IMR-90 (cell line): ENCODE measurements at regions not wholly inside any gene's neighbourhood (a gene's known extent, or its start where the extent isn't known, plus 50 kb on each side); places are given as distances from the start of the nearest gene placed in this dataset.

ENCODE experiments used
- ATAC-seq: fragments of 200-7000 bp; cut with Tn5 transposase; 2 replicates; pipeline ENCODE4 v1.9.1; 2020; ENCODE audit warnings: low read depth, mild to moderate bottlenecking, moderate library complexity
- BruUV-seq: library from RNA; stranded (reverse); fragments of 400-500 nt; replicated peaks from 2 replicates; lab custom pipeline; 2021; lab: Mats Ljungman, UMichigan
- CTCF ChIA-PET: fragments of 300-600 bp; formaldehyde crosslinking; extraction: SDS; loops from one replicate; lab custom pipeline; 2021; ENCODE audit warnings: antibody characterized with exemption; lab: Yijun Ruan, JAX
- POLR2A ChIA-PET: fragments of 300-600 bp; sonication (Branson Sonifier 250); formaldehyde crosslinking; loops from one replicate; lab custom pipeline; 2022; ENCODE audit warnings: antibody characterized with exemption; ENCODE audit not compliant: unreplicated experiment; lab: Charles Lee
- DNase-seq: peaks from one replicate; pipeline ENCODE4 v3.0.0; 2013
- H2AFZ ChIP-seq: replicated peaks from 2 replicates; pipeline ENCODE3; 2013; ENCODE audit warnings: low read length, mild to moderate bottlenecking; ENCODE audit not compliant: poor library complexity
- H2AK5ac ChIP-seq: 2 replicates; pipeline ENCODE4 v1.6.1; 2013; ENCODE audit warnings: low read depth, low read length, inconsistent platforms
- H2AK9ac ChIP-seq: replicated peaks from 2 replicates; pipeline ENCODE3; 2013; ENCODE audit warnings: mild to moderate bottlenecking, low read depth, low read length, moderate library complexity; ENCODE audit not compliant: poor library complexity
- H2BK120ac ChIP-seq: 2 replicates; pipeline ENCODE4 v1.6.1; 2013; ENCODE audit warnings: low read depth, low read length, inconsistent platforms
- H2BK15ac ChIP-seq: 3 replicates; pipeline ENCODE4 v1.6.1; 2013; ENCODE audit warnings: low read depth, low read length, inconsistent platforms
- H2BK20ac ChIP-seq: 2 replicates; pipeline ENCODE4 v1.6.1; 2013; ENCODE audit warnings: low read depth, mild to moderate bottlenecking, inconsistent platforms, low read length, moderate library complexity
- H2BK5ac ChIP-seq: 2 replicates; pipeline ENCODE4 v1.6.1; 2013; ENCODE audit warnings: mild to moderate bottlenecking, low read depth, low read length, inconsistent platforms; ENCODE audit not compliant: poor library complexity, severe bottlenecking
- H3K14ac ChIP-seq: replicated peaks from 2 replicates; pipeline ENCODE4 v1.6.1; 2013; ENCODE audit warnings: low read depth, low read length, inconsistent platforms
- H3K18ac ChIP-seq: 2 replicates; pipeline ENCODE4 v1.6.1; 2013; ENCODE audit warnings: low read depth, low read length, control low read depth
- H3K23ac ChIP-seq: 2 replicates; pipeline ENCODE4 v1.6.1; 2013; ENCODE audit warnings: low read depth, low read length, inconsistent platforms
- H3K27ac ChIP-seq: 2 replicates; pipeline ENCODE4 v1.5.1; 2013; ENCODE audit warnings: mild to moderate bottlenecking, control low read depth, low read length; ENCODE audit not compliant: insufficient read depth
- H3K27me3 ChIP-seq: 2 replicates; pipeline ENCODE4 v1.6.1; 2013; ENCODE audit warnings: low read length; ENCODE audit not compliant: control insufficient read depth, insufficient read depth
- H3K36me3 ChIP-seq: 2 replicates; pipeline ENCODE4 v1.6.1; 2013; ENCODE audit warnings: low read length, mixed read lengths; ENCODE audit not compliant: control insufficient read depth, insufficient read depth
- H3K4ac ChIP-seq: 2 replicates; pipeline ENCODE4 v1.6.1; 2013; ENCODE audit warnings: low read depth, low read length, inconsistent platforms
- H3K4me1 ChIP-seq: 2 replicates; pipeline ENCODE4 v1.6.1; 2013; ENCODE audit warnings: low read length, mixed read lengths; ENCODE audit not compliant: control insufficient read depth, insufficient read depth
- H3K4me2 ChIP-seq: 2 replicates; pipeline ENCODE4 v1.6.1; 2013; ENCODE audit warnings: low read depth, mild to moderate bottlenecking, control low read depth, low read length, moderate library complexity
- H3K4me3 ChIP-seq: 2 replicates; pipeline ENCODE4 v1.5.1; 2013; ENCODE audit warnings: low read depth, mild to moderate bottlenecking, control low read depth, low read length, moderate library complexity; ENCODE audit not compliant: insufficient read depth
- H3K56ac ChIP-seq: 2 replicates; pipeline ENCODE4 v1.6.1; 2013; ENCODE audit warnings: low read length, inconsistent platforms; ENCODE audit not compliant: insufficient read depth; ENCODE audit errors: extremely low read depth
- H3K79me1 ChIP-seq, 2 experiments: 2 replicates each; pipeline ENCODE4 v1.6.1; 2013; ENCODE audit warnings: low read length in 2 of 2, inconsistent platforms in 1 of 2, low read depth in 1 of 2
- H3K9ac ChIP-seq: 2 replicates; pipeline ENCODE4 v1.6.1; 2013; ENCODE audit warnings: low read depth, low read length, control low read depth
- H3K9me1 ChIP-seq: 2 replicates; pipeline ENCODE4 v1.6.1; 2013; ENCODE audit warnings: low read length, inconsistent platforms; ENCODE audit not compliant: insufficient read depth
- H3K9me3 ChIP-seq: 2 replicates; pipeline ENCODE4 v1.6.1; 2013; ENCODE audit warnings: low read length; ENCODE audit not compliant: control insufficient read depth, insufficient read depth
- H4K20me1 ChIP-seq: 2 replicates; pipeline ENCODE4 v1.6.1; 2013; ENCODE audit warnings: low read length, inconsistent platforms; ENCODE audit not compliant: insufficient read depth
- H4K5ac ChIP-seq: 2 replicates; pipeline ENCODE4 v1.6.1; 2013; ENCODE audit warnings: mild to moderate bottlenecking, low read depth, low read length, control low read depth
- H4K8ac ChIP-seq, 2 experiments: 2 replicates each; pipeline ENCODE4 v1.6.1; 2013; ENCODE audit warnings: low read depth in 2 of 2, low read length in 2 of 2, control low read depth in 1 of 2, inconsistent platforms in 1 of 2
- H4K91ac ChIP-seq: 2 replicates; pipeline ENCODE4 v1.6.1; 2013; ENCODE audit warnings: low read depth, low read length, inconsistent platforms; ENCODE audit not compliant: insufficient read depth
- BHLHE40 ChIP-seq: fragments of 150-350 bp; IDR thresholded peaks from 2 replicates; pipeline ENCODE4 v1.6.1; 2016; ENCODE audit warnings: mild to moderate bottlenecking, low read depth, low read length
- CEBPB ChIP-seq: IDR thresholded peaks from 2 replicates; pipeline ENCODE4 v1.6.1; 2012; ENCODE audit warnings: low read depth, low read length, improper control_type of control experiment
- CHD1 ChIP-seq: IDR thresholded peaks from 2 replicates; pipeline ENCODE4 v1.6.1; 2012; ENCODE audit warnings: low read depth, low read length, improper control_type of control experiment
- ELK1 ChIP-seq: fragments of 150-350 bp; IDR thresholded peaks from 2 replicates; pipeline ENCODE4 v1.6.1; 2016; ENCODE audit warnings: low read depth, mild to moderate bottlenecking, low read length, moderate library complexity, borderline replicate concordance
- FOS ChIP-seq: fragments of 150-350 bp; IDR thresholded peaks from 2 replicates; pipeline ENCODE4 v1.6.1; 2016; ENCODE audit warnings: low read depth, low read length
- MAFK ChIP-seq: IDR thresholded peaks from 2 replicates; pipeline ENCODE4 v1.6.1; 2012; ENCODE audit warnings: low read depth, low read length, improper control_type of control experiment
- MAZ ChIP-seq: IDR thresholded peaks from 2 replicates; pipeline ENCODE4 v1.6.1; 2012; ENCODE audit warnings: low read depth, mild to moderate bottlenecking, low read length, improper control_type of control experiment, moderate library complexity, borderline replicate concordance
- MXI1 ChIP-seq: IDR thresholded peaks from 2 replicates; pipeline ENCODE4 v1.6.1; 2012; ENCODE audit warnings: low read depth, mild to moderate bottlenecking, low read length, moderate library complexity, borderline replicate concordance
- NFE2L2 ChIP-seq: fragments of 150-350 bp; IDR thresholded peaks from 2 replicates; pipeline ENCODE4 v1.6.1; 2016; ENCODE audit warnings: low read depth, mild to moderate bottlenecking, low read length
- POLR2A ChIP-seq: IDR thresholded peaks from 2 replicates; pipeline ENCODE4 v1.6.1; 2012; ENCODE audit warnings: mild to moderate bottlenecking, low read depth, low read length
- RAD21 ChIP-seq: IDR thresholded peaks from 2 replicates; pipeline ENCODE4 v1.6.1; 2012; ENCODE audit warnings: low read length, improper control_type of control experiment
- RCOR1 ChIP-seq: IDR thresholded peaks from 2 replicates; pipeline ENCODE4 v1.6.1; 2012; ENCODE audit warnings: mild to moderate bottlenecking, low read length, improper control_type of control experiment; ENCODE audit not compliant: insufficient replicate concordance
- RFX5 ChIP-seq: IDR thresholded peaks from 2 replicates; pipeline ENCODE4 v1.8.0; 2012; ENCODE audit warnings: low read depth, mild to moderate bottlenecking, low read length, moderate library complexity
- SMC3 ChIP-seq: fragments of 150-350 bp; IDR thresholded peaks from 2 replicates; pipeline ENCODE4 v1.6.1; 2016; ENCODE audit warnings: low read depth, mild to moderate bottlenecking, antibody characterized with exemption, low read length, moderate library complexity
- WGBS, 2 experiments: methylation state at CpG; one replicate each; pipeline versions ENCODE4 v1.1.5 to v1.1.7; 2013; ENCODE audit warnings: missing lambda C conversion rate in 2 of 2; ENCODE audit not compliant: insufficient read length in 1 of 2; ENCODE audit errors: extremely low coverage in 2 of 2; 5-methylcytosine and 5-hydroxymethylcytosine counted together
- dilution Hi-C: fragments of 300-500 bp; cut with HindIII; formaldehyde crosslinking; loops from one replicate; pipeline ENCODE4 v1.14.3; 2018; ENCODE audit warnings: low sequenced_read_pairs; ENCODE audit not compliant: unreplicated experiment
- in situ Hi-C: fragments of 300-500 bp; cut with MboI; formaldehyde crosslinking; loops from 3 replicates; pipeline ENCODE4 v1.14.3; 2019; ENCODE audit warnings: low sequenced_read_pairs, inconsistent platforms, mixed read lengths
- intact Hi-C: fragments of 100-400 bp; cut with micrococcal nuclease; formaldehyde crosslinking; loops from 2 replicates; pipeline ENCODE4 v1.10.0; 2022
- TF ChIP-seq, protein P1 (sequence below): fragments of 150-350 bp; IDR thresholded peaks from 2 replicates; pipeline ENCODE4 v1.6.1; 2017; ENCODE audit warnings: mild to moderate bottlenecking, antibody characterized with exemption, low read length, low read depth
- TF ChIP-seq, protein P2 (sequence below): conservative IDR thresholded peaks from 2 replicates; pipeline ENCODE4 v1.5.1; 2012; ENCODE audit warnings: mild to moderate bottlenecking, low read depth, low read length, improper control_type of control experiment

DNA sequence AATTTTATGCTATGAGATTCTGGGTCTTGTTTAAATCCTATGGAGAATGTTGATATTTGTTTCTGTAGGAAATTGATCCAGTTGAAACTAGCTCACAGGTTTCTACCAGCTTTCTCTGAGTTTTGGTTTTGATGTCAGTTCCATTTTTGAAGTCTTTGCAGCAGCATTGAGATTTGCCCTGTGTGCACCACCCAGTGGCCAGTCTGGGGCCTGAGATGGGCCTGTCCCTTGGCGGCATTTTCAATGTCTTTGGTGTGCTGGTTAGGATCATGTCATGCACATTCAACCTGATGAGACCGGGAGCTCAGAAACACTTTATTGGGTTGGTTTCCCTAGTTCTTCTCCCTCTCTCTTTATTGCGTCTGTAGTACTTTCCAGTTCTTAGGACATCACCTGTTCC, 395.2 kb upstream of the MAP3K7 start:
- Histone ChIP-seq H3K9ac (no peak overlapping the region), H4K5ac (no peak overlapping the region), H4K91ac (no peak overlapping the region), H3K36me3 (no peaks in the 10 kb centered on the region), H3K4ac (no peak overlapping the region), H3K23ac (no peak overlapping the region), H3K27ac (no peak overlapping the region), H3K9me1 (no peaks in the 10 kb centered on the region), H3K4me3 (no peak overlapping the region), H3K79me1 (no peaks in the 10 kb centered on the region), H2AK9ac (no peak overlapping the region), H3K56ac (no peak overlapping the region), H2BK5ac (no peak overlapping the region), H3K9me3 (no peaks in the 10 kb centered on the region), H2BK20ac (no peak overlapping the region), H3K18ac (no peak overlapping the region), H4K8ac (no peak overlapping the region), H2BK15ac (no peak overlapping the region), H4K20me1 (no peaks in the 10 kb centered on the region), H3K14ac (no peak overlapping the region), H3K4me1 (no peaks in the 10 kb centered on the region), H3K27me3 (no peaks in the 10 kb centered on the region), H3K4me2 (no peak overlapping the region), H2AK5ac (no peak overlapping the region), H2BK120ac (no peak overlapping the region), H2AFZ (no peak overlapping the region)
- no TSS peak for BruUV-seq
- no peak for TF ChIP-seq MAZ
- no peak for TF ChIP-seq POLR2A
- TF ChIP-seq, protein P1, sequence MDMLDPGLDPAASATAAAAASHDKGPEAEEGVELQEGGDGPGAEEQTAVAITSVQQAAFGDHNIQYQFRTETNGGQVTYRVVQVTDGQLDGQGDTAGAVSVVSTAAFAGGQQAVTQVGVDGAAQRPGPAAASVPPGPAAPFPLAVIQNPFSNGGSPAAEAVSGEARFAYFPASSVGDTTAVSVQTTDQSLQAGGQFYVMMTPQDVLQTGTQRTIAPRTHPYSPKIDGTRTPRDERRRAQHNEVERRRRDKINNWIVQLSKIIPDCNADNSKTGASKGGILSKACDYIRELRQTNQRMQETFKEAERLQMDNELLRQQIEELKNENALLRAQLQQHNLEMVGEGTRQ = no peak
- no peak for TF ChIP-seq RFX5
- no peak for TF ChIP-seq CEBPB
- TF ChIP-seq FOS = no peak
- no peak for TF ChIP-seq MAFK
- no peak for TF ChIP-seq NFE2L2
- TF ChIP-seq, protein P2, sequence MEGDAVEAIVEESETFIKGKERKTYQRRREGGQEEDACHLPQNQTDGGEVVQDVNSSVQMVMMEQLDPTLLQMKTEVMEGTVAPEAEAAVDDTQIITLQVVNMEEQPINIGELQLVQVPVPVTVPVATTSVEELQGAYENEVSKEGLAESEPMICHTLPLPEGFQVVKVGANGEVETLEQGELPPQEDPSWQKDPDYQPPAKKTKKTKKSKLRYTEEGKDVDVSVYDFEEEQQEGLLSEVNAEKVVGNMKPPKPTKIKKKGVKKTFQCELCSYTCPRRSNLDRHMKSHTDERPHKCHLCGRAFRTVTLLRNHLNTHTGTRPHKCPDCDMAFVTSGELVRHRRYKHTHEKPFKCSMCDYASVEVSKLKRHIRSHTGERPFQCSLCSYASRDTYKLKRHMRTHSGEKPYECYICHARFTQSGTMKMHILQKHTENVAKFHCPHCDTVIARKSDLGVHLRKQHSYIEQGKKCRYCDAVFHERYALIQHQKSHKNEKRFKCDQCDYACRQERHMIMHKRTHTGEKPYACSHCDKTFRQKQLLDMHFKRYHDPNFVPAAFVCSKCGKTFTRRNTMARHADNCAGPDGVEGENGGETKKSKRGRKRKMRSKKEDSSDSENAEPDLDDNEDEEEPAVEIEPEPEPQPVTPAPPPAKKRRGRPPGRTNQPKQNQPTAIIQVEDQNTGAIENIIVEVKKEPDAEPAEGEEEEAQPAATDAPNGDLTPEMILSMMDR = no peak
- no peak for TF ChIP-seq MXI1
- TF ChIP-seq RAD21 = no peak
- no peak for TF ChIP-seq ELK1
- no peak for TF ChIP-seq BHLHE40
- no peak for TF ChIP-seq CHD1
- no peak for TF ChIP-seq RCOR1
- TF ChIP-seq SMC3 = no peak
- ChIA-PET POLR2A (no interaction called here), CTCF (no interaction called here)
- no peak for DNase-seq
- ATAC-seq = no peak
- WGBS, 2 experiments = 80% methylated on average over 1 of the region's 3 CpGs; no CpG with 5 or more reads in 1 of the 2 experiments
- in situ Hi-C loops (no loop called here), dilution Hi-C loops (no loop called here), intact Hi-C loops (no loop called here)
